Keratinocyte (primary cell): ENCODE measurements at regions not wholly inside any gene's neighbourhood (a gene's known extent, or its start where the extent isn't known, plus 50 kb on each side); places are given as distances from the start of the nearest gene placed in this dataset.

Experiments
- DNase-seq: peaks from one replicate; pipeline ENCODE4 v3.0.0-alpha.2; 2011; ENCODE audit warnings: low read depth, missing footprints, low spot score
- FAIRE-seq: peaks from 2 replicates; lab custom pipeline; 2011; peaks lifted over from hg19 to GRCh38; lab: Jason Lieb, UNC
- H2AFZ ChIP-seq: 2 replicates; pipeline ENCODE4 v1.6.0; 2012; ENCODE audit warnings: low read length, control low read depth, inconsistent platforms; ENCODE audit not compliant: control insufficient read depth
- H3K27ac ChIP-seq: 2 replicates; pipeline ENCODE4 v1.5.1; 2011; ENCODE audit warnings: low read length; ENCODE audit not compliant: control insufficient read depth, insufficient read depth
- H3K27me3 ChIP-seq: 3 replicates; pipeline ENCODE4 v1.6.0; 2011; ENCODE audit warnings: low read length; ENCODE audit not compliant: control insufficient read depth, insufficient read depth; ENCODE audit errors: extremely low read depth
- H3K36me3 ChIP-seq, 2 experiments: 2 replicates in 1 of 2; 3 replicates in 1 of 2; pipeline ENCODE4 v1.5.1; 2011; ENCODE audit warnings: low read length in 2 of 2, mild to moderate bottlenecking in 1 of 2; ENCODE audit not compliant: control insufficient read depth in 2 of 2, insufficient read depth in 2 of 2; ENCODE audit errors: extremely low read depth in 1 of 2
- H3K4me1 ChIP-seq: 3 replicates; pipeline ENCODE4 v1.5.1; 2011; ENCODE audit warnings: low read length; ENCODE audit not compliant: control insufficient read depth, insufficient read depth; ENCODE audit errors: extremely low read depth
- H3K4me2 ChIP-seq: 3 replicates; pipeline ENCODE4 v1.6.0; 2011; ENCODE audit warnings: low read depth, low read length; ENCODE audit not compliant: control insufficient read depth, insufficient read depth; ENCODE audit errors: extremely low read depth
- H3K4me3 ChIP-seq, 3 experiments: fragments of 200-600 bp in 1 of 3; sonication (generic) in 1 of 3; 2 replicates in 2 of 3; 3 replicates in 1 of 3; pipeline ENCODE4 v1.5.1; 2011 to 2016; ENCODE audit warnings: low read length in 3 of 3, mild to moderate bottlenecking in 3 of 3, control low read depth in 2 of 3, inconsistent platforms in 1 of 3, low read depth in 1 of 3, mixed read lengths in 1 of 3, mixed run types in 1 of 3, moderate library complexity in 1 of 3; ENCODE audit not compliant: control insufficient read depth in 2 of 3, insufficient read depth in 2 of 3; ENCODE audit errors: extremely low read depth in 1 of 3
- H3K79me2 ChIP-seq: 2 replicates; pipeline ENCODE4 v1.6.0; 2012; ENCODE audit warnings: low read length; ENCODE audit not compliant: control insufficient read depth, insufficient read depth
- H3K9ac ChIP-seq: 3 replicates; pipeline ENCODE4 v1.6.0; 2011; ENCODE audit warnings: low read length; ENCODE audit not compliant: control insufficient read depth, insufficient read depth; ENCODE audit errors: extremely low read depth
- H3K9me1 ChIP-seq: 3 replicates; pipeline ENCODE4 v1.6.0; 2011; ENCODE audit warnings: low read length; ENCODE audit not compliant: control insufficient read depth, insufficient read depth; ENCODE audit errors: extremely low read depth
- H3K9me3 ChIP-seq: 2 replicates; pipeline ENCODE4 v1.5.1; 2012; ENCODE audit warnings: low read depth, low read length; ENCODE audit not compliant: control insufficient read depth
- H4K20me1 ChIP-seq: 3 replicates; pipeline ENCODE4 v1.6.0; 2011; ENCODE audit warnings: low read length; ENCODE audit not compliant: control insufficient read depth, insufficient read depth; ENCODE audit errors: extremely low read depth
- CTCF ChIP-seq, 3 experiments: IDR thresholded peaks in 1 of 3; conservative IDR thresholded peaks in 1 of 3; optimal IDR thresholded peaks in 1 of 3; 2 replicates in 2 of 3; 3 replicates in 1 of 3; pipeline versions ENCODE3 to v1.5.1; 2011; ENCODE audit warnings: low read length in 3 of 3, mild to moderate bottlenecking in 3 of 3, moderate library complexity in 2 of 3, control low read depth in 1 of 3, inconsistent platforms in 1 of 3; ENCODE audit not compliant: insufficient read depth in 2 of 3; ENCODE audit errors: extremely low read depth in 1 of 3
- EZH2 ChIP-seq: IDR thresholded peaks from one replicate; pipeline ENCODE4 v1.6.1; 2012; ENCODE audit warnings: inconsistent platforms, mild to moderate bottlenecking, low read length, moderate library complexity
- dilution Hi-C: fragments of 300-500 bp; cut with MboI; formaldehyde crosslinking; loops from one replicate; pipeline ENCODE4 v1.7.0; 2020; ENCODE audit warnings: low sequenced_read_pairs; ENCODE audit not compliant: extremely low pct_ligation_motif_present

GRCh38 chr10:2410049-2410448 lies 657.3 kb upstream of the PFKP start:
- no peak overlapping the region for H2AFZ ChIP-seq
- no peaks in the 10 kb centered on the region for H3K36me3 ChIP-seq
- H3K4me1 ChIP-seq: no peaks in the 10 kb centered on the region
- H3K9me1 ChIP-seq: no peaks in the 10 kb centered on the region
- DNase-seq (no peak), FAIRE-seq (no peak)
- H3K9ac ChIP-seq: no peak overlapping the region
- peaks cover 12% of the 10 kb centered on the region for H3K9me3 ChIP-seq
- no peak overlapping the region for H3K4me2 ChIP-seq
- H3K4me3 ChIP-seq: no peak overlapping the region
- dilution Hi-C loops: no loop called here
- no peak for TF ChIP-seq CTCF (optimal IDR thresholded peaks at IDR 0.05 in 1 of 3, IDR thresholded peaks at IDR 0.05 in 1 of 3, conservative IDR thresholded peaks at IDR 0.05 in 1 of 3; ENCODE audit: extremely low read depth in 1 of 3, insufficient read depth in 2 of 3, low read length in 3 of 3)
- H3K27ac ChIP-seq: no peak overlapping the region
- H4K20me1 ChIP-seq: no peaks in the 10 kb centered on the region
- no peaks in the 10 kb centered on the region for H3K27me3 ChIP-seq
- H3K79me2 ChIP-seq: no peaks in the 10 kb centered on the region

DNA sequence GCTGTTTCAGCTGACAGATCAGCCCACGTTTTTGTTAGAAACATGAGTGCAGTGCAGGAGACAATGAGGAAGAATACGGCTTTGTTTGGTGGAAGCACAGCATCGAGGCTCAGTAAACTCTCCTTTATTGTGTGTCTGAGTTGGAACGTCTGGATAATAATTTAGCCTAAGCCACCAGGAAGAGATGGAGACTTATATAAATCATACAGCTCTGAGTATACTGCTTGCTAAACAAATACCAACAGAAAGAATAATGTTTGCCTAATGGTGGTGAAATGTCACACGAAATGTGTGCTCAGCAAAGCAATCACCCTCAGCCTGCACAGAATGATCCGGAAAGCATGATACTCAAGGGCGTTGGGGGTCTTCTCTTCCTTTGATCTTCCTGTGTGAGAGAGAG lies 664.1 kb upstream of the ADARB2 start:
- DNase-seq (no peak), FAIRE-seq (no peak)
- H3K4me1 ChIP-seq: no peaks in the 10 kb centered on the region
- no peaks in the 10 kb centered on the region for H3K79me2 ChIP-seq
- no peaks in the 10 kb centered on the region for H3K27me3 ChIP-seq
- dilution Hi-C loops: no loop called here
- H2AFZ ChIP-seq: no peak overlapping the region
- H3K4me3 ChIP-seq: no peak overlapping the region
- H3K9ac ChIP-seq: no peak overlapping the region
- TF ChIP-seq EZH2 (no peak), CTCF (optimal IDR thresholded peaks at IDR 0.05 in 1 of 3, IDR thresholded peaks at IDR 0.05 in 1 of 3, conservative IDR thresholded peaks at IDR 0.05 in 1 of 3; ENCODE audit: extremely low read depth in 1 of 3, insufficient read depth in 2 of 3, low read length in 3 of 3) (no peak)
- no peaks in the 10 kb centered on the region for H3K36me3 ChIP-seq
- H3K9me1 ChIP-seq: no peaks in the 10 kb centered on the region
- H3K4me2 ChIP-seq: no peak overlapping the region
- H3K9me3 ChIP-seq: peaks cover 2% of the 10 kb centered on the region
- H3K27ac ChIP-seq: no peak overlapping the region
- no peaks in the 10 kb centered on the region for H4K20me1 ChIP-seq
